CD8-positive, alpha-beta memory T cell (primary cell): ENCODE measurements at regions not wholly inside any gene's neighbourhood (a gene's known extent, or its start where the extent isn't known, plus 50 kb on each side); places are given as distances from the start of the nearest gene placed in this dataset.

ENCODE experiments used
- CTCF ChIA-PET: fragments of 350-600 bp; sonication (Branson Sonifier 250); formaldehyde crosslinking; loops from one replicate; lab custom pipeline; 2021; ENCODE audit warnings: antibody characterized with exemption; lab: Charles Lee
- POLR2A ChIA-PET: fragments of 350-600 bp; sonication (Branson Sonifier 250); formaldehyde crosslinking; loops from one replicate; lab custom pipeline; 2021; ENCODE audit warnings: antibody characterized with exemption; lab: Charles Lee
- DNase-seq, 5 donors: peaks; one replicate each; pipeline versions ENCODE4 v3.0.0 to v3.0.0-alpha.2; 2020 to 2022; ENCODE audit warnings: mixed read lengths in 1 of 5
- H3K27ac ChIP-seq: one replicate; pipeline ENCODE4 v1.7.0; 2013; ENCODE audit warnings: low read depth, mild to moderate bottlenecking, low read length, moderate library complexity
- H3K27me3 ChIP-seq: 2 replicates; pipeline ENCODE4 v1.7.0; 2013; ENCODE audit warnings: low read length, mild to moderate bottlenecking; ENCODE audit not compliant: insufficient read depth, poor library complexity, severe bottlenecking
- H3K36me3 ChIP-seq: 2 replicates; pipeline ENCODE4 v1.7.0; 2013; ENCODE audit warnings: mild to moderate bottlenecking, low read length, moderate library complexity; ENCODE audit not compliant: insufficient read depth
- H3K4me1 ChIP-seq: 2 replicates; pipeline ENCODE4 v1.7.0; 2013; ENCODE audit warnings: mild to moderate bottlenecking, low read length, moderate library complexity; ENCODE audit not compliant: insufficient read depth
- H3K4me3 ChIP-seq: 2 replicates; pipeline ENCODE4 v1.7.0; 2013; ENCODE audit warnings: mild to moderate bottlenecking, low read length
- H3K9me3 ChIP-seq: 2 replicates; pipeline ENCODE4 v1.7.0; 2013; ENCODE audit warnings: mild to moderate bottlenecking, low read length
- H3K27ac Mint-ChIP-seq, 8 donors: one replicate each; pipeline ENCODE4 v1.8.0; 2020 to 2021; ENCODE audit warnings: mixed read lengths in 8 of 8, mild to moderate bottlenecking in 6 of 8, inconsistent platforms in 3 of 8, moderate library complexity in 3 of 8
- H3K27me3 Mint-ChIP-seq, 2 donors: one replicate each; pipeline ENCODE4 v1.8.0; 2020 to 2021; ENCODE audit warnings: mixed read lengths in 2 of 2, mild to moderate bottlenecking in 1 of 2, moderate library complexity in 1 of 2
- H3K36me3 Mint-ChIP-seq, 3 donors: one replicate each; pipeline ENCODE4 v1.8.0; 2020 to 2021; ENCODE audit warnings: mixed read lengths in 3 of 3, inconsistent platforms in 1 of 3, mild to moderate bottlenecking in 1 of 3
- H3K4me1 Mint-ChIP-seq, 3 donors: one replicate each; pipeline ENCODE4 v1.8.0; 2020 to 2021; ENCODE audit warnings: mixed read lengths in 3 of 3, inconsistent platforms in 1 of 3, mild to moderate bottlenecking in 1 of 3
- H3K4me3 Mint-ChIP-seq, 7 donors: one replicate each; pipeline ENCODE4 v1.8.0; 2020 to 2021; ENCODE audit warnings: mixed read lengths in 7 of 7, mild to moderate bottlenecking in 6 of 7, moderate library complexity in 4 of 7, inconsistent platforms in 2 of 7
- H3K9me3 Mint-ChIP-seq, 5 donors: one replicate each; pipeline ENCODE4 v1.8.0; 2020 to 2022; ENCODE audit warnings: mixed read lengths in 5 of 5, mild to moderate bottlenecking in 3 of 5, moderate library complexity in 2 of 5, inconsistent platforms in 1 of 5

DNA sequence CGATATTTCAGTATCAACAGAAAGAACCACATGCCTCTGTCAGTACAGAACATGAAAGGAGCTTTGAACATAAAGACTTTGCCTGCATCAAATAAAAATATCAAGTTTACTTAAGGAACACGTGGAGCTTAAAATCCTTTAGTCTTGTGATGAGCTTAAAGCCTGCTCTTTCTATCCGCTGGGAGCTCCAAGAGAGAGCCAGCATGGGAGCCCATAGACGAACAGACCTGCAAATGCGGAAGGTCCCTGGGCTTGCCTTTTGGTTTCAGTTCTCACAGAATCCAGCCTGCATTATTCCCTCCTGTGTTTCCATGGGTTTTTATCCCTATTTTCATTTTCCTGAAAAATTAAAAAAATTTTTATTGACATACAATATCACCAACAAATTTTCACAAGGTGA lies 530.6 kb upstream of the RGMA start:
- Mint-ChIP-seq H3K4me3 (no peak overlapping the region), H3K9me3 (no peaks in the 10 kb centered on the region), H3K27me3 (peaks cover 3 to 18% of the 10 kb centered on the region in 2 donors), H3K36me3 (no peaks in the 10 kb centered on the region), H3K4me1 (no peaks in the 10 kb centered on the region), H3K27ac (no peak overlapping the region)
- H3K27ac ChIP-seq: no peak overlapping the region
- no peaks in the 10 kb centered on the region for H3K9me3 ChIP-seq
- no peaks in the 10 kb centered on the region for H3K36me3 ChIP-seq
- POLR2A ChIA-PET: no interaction called here
- CTCF ChIA-PET: no interaction called here
- no peaks in the 10 kb centered on the region for H3K27me3 ChIP-seq
- no peak overlapping the region for H3K4me3 ChIP-seq
- no peak for DNase-seq
- no peaks in the 10 kb centered on the region for H3K4me1 ChIP-seq

DNA sequence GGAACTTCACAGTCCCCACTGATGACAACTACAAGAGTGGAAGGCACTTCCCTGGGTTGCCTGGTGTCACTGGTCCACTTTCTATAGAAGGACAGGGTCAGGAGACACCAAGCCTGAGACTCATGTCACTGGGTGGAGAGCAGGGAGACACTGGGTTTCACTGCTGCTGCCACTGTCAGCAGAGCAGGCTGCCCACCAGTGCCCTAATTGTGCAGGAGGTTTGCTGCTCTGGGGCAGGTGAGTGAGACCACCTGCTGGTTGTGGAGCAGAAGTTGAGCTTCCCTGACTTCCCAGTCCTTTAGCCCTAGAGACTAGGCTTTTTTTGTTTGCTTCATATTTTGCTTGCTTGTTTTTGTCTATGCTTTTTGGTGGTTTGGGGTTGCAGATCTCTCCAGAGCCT lies 528.4 kb upstream of the RGMA start:
- H3K27ac ChIP-seq: no peak overlapping the region
- POLR2A ChIA-PET: no interaction called here
- Mint-ChIP-seq H3K27me3 (peaks cover 5 to 17% of the 10 kb centered on the region in 2 donors), H3K4me3 (no peak overlapping the region), H3K9me3 (no peaks in the 10 kb centered on the region), H3K27ac (no peak overlapping the region), H3K4me1 (no peaks in the 10 kb centered on the region), H3K36me3 (no peaks in the 10 kb centered on the region)
- H3K36me3 ChIP-seq: no peaks in the 10 kb centered on the region
- no peaks in the 10 kb centered on the region for H3K9me3 ChIP-seq
- no peaks in the 10 kb centered on the region for H3K27me3 ChIP-seq
- CTCF ChIA-PET: interaction anchor here (0.9 kb wide), 1 partner anchor 529 kb away, joined by 4 read pairs; no protein-coding TSS in a partner anchor
- no peak overlapping the region for H3K4me3 ChIP-seq
- no peaks in the 10 kb centered on the region for H3K4me1 ChIP-seq
- no peak for DNase-seq

DNA sequence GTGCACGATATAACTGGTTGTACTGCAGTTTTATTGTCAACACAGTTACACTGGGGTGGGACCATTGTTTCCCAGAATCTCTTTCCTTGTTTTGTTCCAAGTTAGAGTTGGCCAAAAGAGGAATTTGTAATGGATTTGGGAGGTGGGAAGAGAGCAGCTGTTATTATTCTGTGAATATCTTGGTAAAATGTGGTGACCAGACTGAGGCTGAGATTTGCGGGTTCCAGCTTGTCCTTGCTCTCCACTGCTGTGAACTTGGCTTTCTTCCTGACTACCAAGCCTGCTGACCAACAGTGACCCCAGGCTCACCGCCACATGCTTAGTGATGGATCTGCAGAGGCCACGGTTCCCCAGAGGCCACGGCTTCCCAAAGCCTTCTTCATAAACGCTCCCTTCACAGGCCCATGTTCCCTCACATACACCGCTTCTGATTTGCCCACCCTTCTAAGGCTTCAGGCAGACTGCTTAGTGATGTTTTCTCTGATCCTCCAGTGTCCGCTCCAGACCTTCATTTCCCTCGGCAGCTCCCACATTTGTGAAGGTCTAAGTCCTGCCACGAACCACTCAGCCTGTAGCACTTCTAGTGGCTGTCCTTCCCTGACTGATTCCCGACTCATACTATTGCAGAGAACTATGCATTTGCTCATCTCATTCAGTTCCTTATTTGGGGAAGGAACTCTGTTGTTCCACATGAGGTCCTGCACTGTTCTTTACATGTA lies 525.5 kb upstream of the RGMA start:
- no peaks in the 10 kb centered on the region for H3K9me3 ChIP-seq
- no peaks in the 10 kb centered on the region for H3K4me1 ChIP-seq
- peaks cover 3 to 12% of the 10 kb centered on the region in 2 donors for H3K27me3 Mint-ChIP-seq
- H3K4me1 Mint-ChIP-seq: no peaks in the 10 kb centered on the region
- DNase-seq: no peak
- H3K4me3 ChIP-seq: no peak overlapping the region
- H3K36me3 ChIP-seq: no peaks in the 10 kb centered on the region
- no peaks in the 10 kb centered on the region for H3K9me3 Mint-ChIP-seq
- no peaks in the 10 kb centered on the region for H3K27me3 ChIP-seq
- H3K4me3 Mint-ChIP-seq: no peak overlapping the region
- H3K27ac Mint-ChIP-seq: no peak overlapping the region
- CTCF ChIA-PET: no interaction called here
- H3K27ac ChIP-seq: no peak overlapping the region
- POLR2A ChIA-PET: no interaction called here
- H3K36me3 Mint-ChIP-seq: no peaks in the 10 kb centered on the region

DNA sequence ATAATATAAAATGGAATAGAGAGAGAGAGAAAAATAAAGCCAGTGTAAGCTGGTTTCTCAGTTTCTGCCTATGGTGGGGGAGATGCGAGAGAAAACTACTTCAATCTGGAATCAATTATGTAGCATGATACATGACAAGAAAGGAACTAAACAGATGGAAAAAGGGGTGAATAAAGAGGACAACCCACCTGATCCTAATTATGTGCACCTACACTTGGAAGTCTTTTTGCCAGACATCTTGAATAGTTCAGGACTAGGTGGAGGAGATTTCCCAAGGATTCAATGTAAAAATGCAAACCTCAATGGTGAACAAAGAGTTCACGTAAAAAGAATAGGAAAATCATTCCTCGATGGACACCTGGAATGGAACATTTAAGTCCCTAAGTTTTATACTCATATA lies 524.4 kb upstream of the RGMA start:
- H3K4me1 ChIP-seq: no peaks in the 10 kb centered on the region
- no peaks in the 10 kb centered on the region for H3K36me3 ChIP-seq
- no peaks in the 10 kb centered on the region for H3K9me3 Mint-ChIP-seq
- H3K4me3 ChIP-seq: no peak overlapping the region
- H3K4me1 Mint-ChIP-seq: no peaks in the 10 kb centered on the region
- no peak overlapping the region for H3K4me3 Mint-ChIP-seq
- no peak overlapping the region for H3K27ac Mint-ChIP-seq
- ChIA-PET CTCF (no interaction called here), POLR2A (no interaction called here)
- H3K27me3 ChIP-seq: no peaks in the 10 kb centered on the region
- no peaks in the 10 kb centered on the region for H3K9me3 ChIP-seq
- no peaks in the 10 kb centered on the region for H3K36me3 Mint-ChIP-seq
- peaks cover 3 to 12% of the 10 kb centered on the region in 2 donors for H3K27me3 Mint-ChIP-seq
- no peak overlapping the region for H3K27ac ChIP-seq
- no peak for DNase-seq

DNA sequence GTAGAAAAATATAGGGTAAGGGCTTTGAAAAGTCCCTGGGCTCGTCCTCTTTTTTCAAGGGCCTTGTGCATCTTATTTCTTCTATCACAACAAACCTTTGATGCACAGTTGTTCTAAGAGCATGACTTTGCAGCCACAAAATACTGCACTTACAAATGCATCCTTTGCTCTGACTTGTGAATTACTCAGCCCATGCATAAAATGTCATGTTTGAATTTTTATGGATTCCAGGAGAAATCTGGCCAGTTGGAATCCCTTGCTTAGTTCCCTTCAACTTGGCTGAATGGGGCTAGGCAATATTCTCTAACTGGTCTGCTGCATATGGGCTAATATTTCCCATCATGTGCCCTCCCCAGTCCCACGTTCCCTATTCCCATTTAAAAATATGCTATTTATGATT lies 523.9 kb upstream of the RGMA start:
- no peaks in the 10 kb centered on the region for H3K9me3 ChIP-seq
- Mint-ChIP-seq H3K4me1 (no peaks in the 10 kb centered on the region), H3K27me3 (peaks cover 3 to 12% of the 10 kb centered on the region in 2 donors), H3K9me3 (no peaks in the 10 kb centered on the region), H3K27ac (no peak overlapping the region), H3K36me3 (no peaks in the 10 kb centered on the region), H3K4me3 (no peak overlapping the region)
- POLR2A ChIA-PET: no interaction called here
- no peak overlapping the region for H3K27ac ChIP-seq
- H3K36me3 ChIP-seq: no peaks in the 10 kb centered on the region
- no peak overlapping the region for H3K4me3 ChIP-seq
- H3K27me3 ChIP-seq: no peaks in the 10 kb centered on the region
- DNase-seq: no peak
- no peaks in the 10 kb centered on the region for H3K4me1 ChIP-seq
- CTCF ChIA-PET: no interaction called here

DNA sequence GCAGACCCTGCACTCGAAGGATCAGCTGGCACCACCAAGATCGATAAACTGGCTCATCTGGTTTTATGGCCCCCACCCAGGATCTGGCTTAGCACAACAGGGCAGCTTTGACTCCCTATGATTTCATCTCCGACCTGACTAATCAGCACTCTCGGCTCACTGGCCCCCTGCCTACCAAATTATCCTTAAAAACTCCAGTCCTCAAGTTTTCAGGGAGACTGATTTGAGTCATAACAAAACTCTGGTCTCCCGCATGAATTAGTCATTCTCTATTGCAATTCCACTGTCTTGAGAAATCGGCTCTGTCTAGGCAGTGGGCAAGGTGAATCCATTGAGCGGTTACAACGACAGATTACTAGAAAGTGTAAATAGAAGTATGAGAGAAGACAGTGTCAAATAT lies 521.9 kb upstream of the RGMA start:
- ChIA-PET CTCF (no interaction called here), POLR2A (no interaction called here)
- Histone ChIP-seq H3K27ac (no peak overlapping the region), H3K4me3 (no peak overlapping the region), H3K27me3 (no peaks in the 10 kb centered on the region), H3K4me1 (no peaks in the 10 kb centered on the region), H3K9me3 (no peaks in the 10 kb centered on the region), H3K36me3 (no peaks in the 10 kb centered on the region)
- Mint-ChIP-seq H3K27ac (no peak overlapping the region), H3K36me3 (no peaks in the 10 kb centered on the region), H3K27me3 (peaks cover 2 to 12% of the 10 kb centered on the region in 2 donors), H3K9me3 (no peaks in the 10 kb centered on the region), H3K4me1 (no peaks in the 10 kb centered on the region), H3K4me3 (no peak overlapping the region)
- DNase-seq: no peak

DNA sequence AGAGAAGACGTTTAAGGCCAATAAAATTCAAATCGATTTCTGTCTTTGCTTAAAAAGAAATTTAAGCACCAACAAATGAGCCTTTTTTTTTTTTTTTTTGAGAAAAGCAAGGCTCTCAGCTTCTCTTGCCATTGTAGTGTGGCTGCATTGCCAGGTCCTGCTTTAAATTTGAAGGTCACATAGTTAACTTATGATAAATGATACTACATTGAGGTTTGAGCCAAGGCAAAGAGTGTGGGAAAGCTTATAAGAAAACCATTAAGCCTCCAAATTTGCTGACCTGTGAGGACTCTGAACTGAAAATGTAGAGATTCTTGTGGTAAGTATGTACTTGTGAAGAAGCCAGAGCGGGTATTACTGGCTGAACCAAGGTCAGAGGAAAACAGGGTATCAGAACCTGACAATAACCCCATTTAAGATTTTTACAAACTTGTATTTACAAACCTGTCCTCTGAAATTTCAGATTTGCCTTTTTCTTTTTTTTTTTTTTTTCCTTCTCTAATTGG lies 519.7 kb upstream of the RGMA start:
- no peaks in the 10 kb centered on the region for H3K9me3 Mint-ChIP-seq
- peaks cover 0 to 14% of the 10 kb centered on the region in 2 donors for H3K27me3 Mint-ChIP-seq
- H3K4me1 ChIP-seq: no peaks in the 10 kb centered on the region
- ChIA-PET POLR2A (no interaction called here), CTCF (interaction anchor here (0.7 to 1.0 kb wide), 2 partner anchors 453 to 520 kb away, joined by 3 read pairs; no protein-coding TSS in a partner anchor)
- no peak overlapping the region for H3K27ac Mint-ChIP-seq
- H3K36me3 Mint-ChIP-seq: no peaks in the 10 kb centered on the region
- no peak overlapping the region for H3K4me3 Mint-ChIP-seq
- H3K27me3 ChIP-seq: no peaks in the 10 kb centered on the region
- H3K27ac ChIP-seq: no peak overlapping the region
- H3K36me3 ChIP-seq: no peaks in the 10 kb centered on the region
- no peak for DNase-seq
- H3K4me3 ChIP-seq: no peak overlapping the region
- H3K4me1 Mint-ChIP-seq: no peaks in the 10 kb centered on the region
- H3K9me3 ChIP-seq: no peaks in the 10 kb centered on the region

DNA sequence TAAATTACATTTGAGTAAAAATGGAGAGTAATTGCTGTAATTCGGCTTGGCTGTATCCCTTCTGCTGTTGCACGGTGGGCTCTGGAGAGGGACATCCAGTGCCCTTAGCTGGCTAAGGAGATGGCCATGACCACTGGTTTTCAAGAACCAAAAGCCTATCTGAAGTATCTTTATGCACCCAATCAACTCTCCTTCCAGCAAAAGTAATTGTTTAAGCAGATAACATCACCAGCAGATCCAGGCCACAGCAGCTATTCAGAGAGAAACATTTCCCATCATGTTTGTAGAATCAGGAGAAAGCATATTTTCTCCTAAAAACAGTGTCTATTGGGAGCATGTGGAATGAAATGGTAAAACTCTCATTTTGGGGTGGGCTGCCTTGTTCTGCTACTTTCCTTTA lies 514.5 kb upstream of the RGMA start:
- Histone ChIP-seq H3K27me3 (no peaks in the 10 kb centered on the region), H3K36me3 (no peaks in the 10 kb centered on the region), H3K27ac (no peak overlapping the region), H3K9me3 (no peaks in the 10 kb centered on the region), H3K4me1 (no peaks in the 10 kb centered on the region), H3K4me3 (no peak overlapping the region)
- Mint-ChIP-seq H3K27me3 (peaks cover 2 to 27% of the 10 kb centered on the region in 2 donors), H3K36me3 (no peaks in the 10 kb centered on the region), H3K9me3 (no peaks in the 10 kb centered on the region), H3K27ac (no peak overlapping the region), H3K4me1 (no peaks in the 10 kb centered on the region), H3K4me3 (no peak overlapping the region)
- no peak for DNase-seq
- POLR2A ChIA-PET: no interaction called here
- CTCF ChIA-PET: no interaction called here
